HG03460 (cell line): ENCODE measurements at regions not wholly inside any gene's neighbourhood (a gene's known extent, or its start where the extent isn't known, plus 50 kb on each side); places are given as distances from the start of the nearest gene placed in this dataset.

Source experiments
- ATAC-seq: cut with Tn5 transposase; IDR thresholded peaks from one replicate; pipeline ENCODE4 v1.9.1; 2021; ENCODE audit not compliant: unreplicated experiment

DNA sequence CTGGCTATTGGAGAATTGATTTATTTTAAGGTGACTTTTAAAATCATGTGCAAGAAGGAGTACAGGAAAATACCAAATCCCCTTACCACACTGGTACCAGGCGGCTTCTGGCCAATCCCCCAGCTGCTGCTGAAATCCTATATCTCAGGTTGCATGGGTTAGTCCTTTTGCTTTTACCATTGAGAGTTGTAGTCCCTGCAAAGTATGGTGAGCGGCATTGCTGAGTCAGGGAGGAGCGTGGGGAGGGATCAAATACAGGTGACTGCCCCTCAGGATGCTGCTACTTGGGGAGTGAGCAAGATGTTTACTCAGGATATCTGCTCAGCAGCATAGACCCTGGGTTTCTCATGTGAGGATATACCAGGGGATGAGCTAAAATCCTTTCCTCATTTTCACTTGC is 131.9 kb upstream of the STAC start:
- ATAC-seq = no peak

DNA sequence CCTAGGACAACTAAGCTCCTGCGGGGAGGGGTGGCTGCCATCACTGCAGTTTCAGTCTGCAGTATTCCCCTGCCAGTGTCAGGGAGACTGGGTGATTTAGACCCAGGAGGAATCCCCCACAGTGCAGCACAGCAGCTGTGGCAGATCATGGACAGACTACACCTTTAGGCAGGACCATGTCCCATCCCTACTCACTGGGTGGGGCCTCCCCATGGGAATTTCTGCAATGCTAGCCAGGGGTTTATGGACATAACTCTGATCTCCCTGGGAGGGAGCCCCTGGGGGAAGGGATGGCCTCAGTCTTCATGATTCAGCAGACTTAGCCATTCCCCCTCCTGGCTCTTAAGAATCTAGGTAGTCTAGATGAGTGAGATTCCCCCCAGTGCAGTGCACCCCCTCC is 130.1 kb upstream of the STAC start:
- ATAC-seq = no peak

- ATAC-seq = no peak
Measured at GRCh38 chr3:36257158-36257852, 123.0 kb upstream of the STAC start.

GRCh38 chr3:36258421-36258820 is 121.9 kb upstream of the STAC start:
- no peak for ATAC-seq

DNA sequence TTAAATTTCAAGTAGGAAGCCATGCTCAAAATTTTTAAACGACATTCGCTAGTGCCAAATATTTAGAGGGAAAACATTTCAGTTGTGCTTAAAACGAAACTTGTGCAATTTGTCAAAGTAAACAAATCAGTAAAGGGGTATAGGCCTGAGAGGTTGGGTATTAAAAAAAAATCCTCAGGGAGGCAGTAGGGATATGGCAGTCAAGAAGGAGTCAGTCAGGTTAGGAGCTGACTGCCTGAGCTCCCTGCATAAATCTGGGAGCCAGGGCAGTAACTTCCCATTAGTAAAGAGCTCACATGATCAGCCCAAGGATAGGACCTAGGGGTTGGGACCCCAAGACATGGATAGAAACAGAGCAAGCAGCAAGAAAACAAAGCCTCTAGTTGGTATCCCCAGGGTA is 120.7 kb upstream of the STAC start:
- no peak for ATAC-seq

GRCh38 chr3:36269274-36269673 is 111.0 kb upstream of the STAC start:
- no peak for ATAC-seq

DNA sequence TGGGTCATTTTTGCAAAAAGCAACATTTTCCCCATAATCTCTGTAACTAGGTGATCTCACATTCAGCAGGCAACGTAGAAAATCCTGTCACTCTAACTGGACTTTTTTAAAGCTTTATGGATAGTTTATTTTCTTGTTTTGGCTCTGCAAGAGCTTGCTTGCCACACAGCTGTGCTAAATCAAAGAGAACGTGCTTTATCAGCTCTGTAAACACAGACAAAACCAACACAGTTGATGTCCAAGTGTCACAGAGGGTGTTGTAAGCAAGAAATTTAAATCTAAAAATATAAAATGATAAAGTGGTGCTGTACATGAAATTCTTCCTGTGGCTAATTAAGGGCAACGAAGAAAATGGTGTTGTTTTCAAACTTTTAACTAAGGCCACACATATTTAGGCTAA is 97.5 kb upstream of the STAC start:
- ATAC-seq = no peak

DNA sequence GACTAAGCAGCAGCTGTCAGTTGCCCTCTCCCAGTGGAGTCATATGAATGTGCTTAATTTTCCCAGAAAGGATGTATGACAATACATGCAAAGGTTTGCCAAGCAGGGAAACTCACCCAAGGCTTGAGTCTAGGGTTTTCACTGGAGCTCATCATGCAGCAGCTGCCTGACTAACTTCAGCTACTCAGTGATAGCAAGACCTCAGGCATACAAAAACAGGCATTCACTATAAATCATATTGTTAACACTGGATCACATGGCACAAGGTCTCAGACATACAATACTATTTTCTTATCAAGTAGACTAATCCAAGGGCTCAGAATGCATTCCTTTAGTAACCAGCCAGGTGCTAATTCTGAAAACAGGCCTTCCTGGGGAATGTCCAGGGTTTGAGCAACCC is 85.0 kb upstream of the STAC start:
- no peak for ATAC-seq

- no peak for ATAC-seq
Measured at GRCh38 chr3:36297195-36297594, 83.1 kb upstream of the STAC start.

DNA sequence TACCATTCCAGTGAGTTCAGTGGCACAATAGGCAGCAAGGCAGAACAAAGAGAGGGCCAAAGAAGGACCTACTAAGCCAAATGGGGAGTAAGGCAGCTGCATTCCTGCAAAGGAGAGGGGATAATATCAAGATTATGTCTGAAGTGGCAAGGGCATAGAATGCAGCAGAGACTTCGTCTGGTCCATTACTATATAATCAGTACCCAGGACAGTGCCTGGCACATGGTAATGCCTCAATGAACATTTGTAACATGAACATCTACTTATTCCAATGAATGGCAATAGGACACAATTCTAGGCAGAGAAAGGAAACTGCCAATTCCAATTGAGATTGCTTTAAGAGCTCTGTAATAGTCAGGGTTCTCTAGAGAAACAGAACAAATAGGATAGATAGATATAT is 82.1 kb upstream of the STAC start:
- no peak for ATAC-seq

DNA sequence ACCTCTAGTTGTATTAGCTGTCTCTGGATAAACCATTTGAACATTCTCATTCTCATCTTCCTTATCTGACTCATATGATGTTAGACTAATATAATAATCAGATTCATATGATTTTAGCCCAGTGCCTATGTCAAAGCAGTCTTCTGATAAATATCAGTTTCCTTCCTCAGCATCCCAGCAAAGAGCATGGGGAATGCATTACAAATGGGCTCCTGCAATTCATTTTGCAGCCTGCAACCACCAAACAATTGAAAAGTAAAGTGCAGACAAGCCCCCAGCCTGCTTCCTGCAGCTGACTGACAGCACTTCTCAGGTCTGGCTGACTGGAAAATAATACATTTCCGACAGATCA is 78.2 kb upstream of the STAC start:
- ATAC-seq = no peak

DNA sequence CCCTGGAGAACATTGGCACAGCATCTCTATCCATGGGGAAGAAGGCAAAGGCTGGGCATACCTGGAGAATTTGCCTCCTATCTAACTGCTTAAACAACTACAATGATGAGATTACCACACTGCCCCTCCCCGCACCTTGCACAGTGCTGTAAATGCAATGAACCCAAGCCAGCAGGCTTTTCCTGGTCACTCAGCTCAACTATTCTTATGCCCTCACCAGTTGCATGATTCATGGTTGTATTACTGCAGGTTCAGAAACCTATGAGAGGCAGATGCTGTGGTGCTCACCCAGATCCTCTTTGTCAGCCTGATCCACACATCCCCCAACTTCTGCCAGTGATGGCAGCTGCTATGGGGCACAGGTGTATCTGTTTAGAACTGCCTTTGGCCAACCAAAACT is 77.7 kb upstream of the STAC start:
- no peak for ATAC-seq

GRCh38 chr3:36303286-36303685 is 77.0 kb upstream of the STAC start:
- ATAC-seq = no peak

DNA sequence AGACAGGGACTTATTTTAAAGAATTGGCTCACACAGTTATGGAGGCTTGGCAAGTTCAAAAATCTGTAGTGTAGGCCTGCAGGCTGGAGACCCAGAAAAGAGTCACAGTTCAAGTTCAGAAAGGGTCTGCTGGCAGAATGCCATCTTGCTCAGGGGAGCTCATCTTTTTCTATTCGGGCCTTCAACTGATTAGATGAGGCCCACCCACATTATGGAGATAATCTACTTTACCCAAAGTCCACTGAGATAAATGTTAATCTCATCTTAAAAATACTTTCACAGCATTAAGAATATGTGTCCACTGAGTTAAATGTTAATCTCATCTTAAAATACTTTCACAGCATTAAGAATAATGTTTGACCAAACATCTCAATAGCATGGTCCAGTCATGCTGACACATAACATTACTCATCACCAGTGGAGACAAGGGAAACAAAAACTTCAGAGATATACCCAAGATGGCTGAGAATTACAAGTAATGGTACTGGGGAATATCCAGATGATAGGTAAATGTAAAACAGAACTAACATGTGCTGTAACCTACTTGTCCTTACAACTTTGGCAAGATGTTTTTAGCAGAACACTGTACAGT is 74.3 kb upstream of the STAC start:
- ATAC-seq = no peak

- no peak for ATAC-seq
Measured at GRCh38 chr3:36309092-36309491, 71.2 kb upstream of the STAC start.

DNA sequence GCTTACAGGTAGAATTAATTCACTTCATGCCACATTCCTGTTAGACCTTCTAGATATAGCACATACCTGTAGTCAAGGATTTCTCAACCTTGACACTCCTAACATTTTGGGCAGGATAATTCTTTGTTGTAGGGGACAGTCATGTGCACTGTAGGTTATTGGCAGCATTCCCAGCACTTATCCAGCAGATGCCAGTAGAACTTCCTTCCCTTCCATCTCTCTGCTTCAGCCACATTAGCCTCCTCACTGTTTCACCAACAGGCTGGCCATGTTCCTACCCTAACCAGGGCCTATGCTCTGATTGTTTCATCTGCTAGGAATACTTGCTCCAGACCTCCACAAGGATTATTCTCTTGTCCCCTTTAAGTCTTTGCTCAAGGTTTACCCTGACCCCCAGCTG is 68.0 kb upstream of the STAC start:
- no peak for ATAC-seq

DNA sequence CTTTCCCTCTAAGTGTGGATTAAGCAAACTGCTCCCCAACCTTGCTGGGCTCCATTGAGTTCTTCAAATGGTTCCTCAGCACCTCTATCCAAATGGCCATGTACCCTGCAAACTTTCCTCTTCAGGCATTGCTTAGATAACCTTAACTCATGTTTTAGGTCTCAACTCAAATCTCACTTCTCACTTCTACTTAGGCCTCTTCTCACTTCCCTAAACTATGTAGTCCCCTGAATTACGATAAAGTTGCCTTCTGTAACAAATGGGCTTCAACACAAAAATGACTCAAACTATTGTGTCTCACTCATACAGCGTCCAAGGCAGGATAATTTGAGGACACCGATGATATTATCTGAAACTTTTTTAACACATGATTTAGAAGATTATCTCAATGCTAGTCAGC is 62.4 kb upstream of the STAC start:
- ATAC-seq = peak; percentile 64

- ATAC-seq = no peak
Measured at GRCh38 chr3:36318621-36319200, 61.6 kb upstream of the STAC start.

- ATAC-seq = no peak
Measured at GRCh38 chr3:36319680-36320079, 60.6 kb upstream of the STAC start.
